ENCODE measurements at regions not wholly inside any gene's neighbourhood (a gene's known extent, or its start where the extent isn't known, plus 50 kb on each side); places are given as distances from the start of the nearest gene placed in this dataset.

DNA sequence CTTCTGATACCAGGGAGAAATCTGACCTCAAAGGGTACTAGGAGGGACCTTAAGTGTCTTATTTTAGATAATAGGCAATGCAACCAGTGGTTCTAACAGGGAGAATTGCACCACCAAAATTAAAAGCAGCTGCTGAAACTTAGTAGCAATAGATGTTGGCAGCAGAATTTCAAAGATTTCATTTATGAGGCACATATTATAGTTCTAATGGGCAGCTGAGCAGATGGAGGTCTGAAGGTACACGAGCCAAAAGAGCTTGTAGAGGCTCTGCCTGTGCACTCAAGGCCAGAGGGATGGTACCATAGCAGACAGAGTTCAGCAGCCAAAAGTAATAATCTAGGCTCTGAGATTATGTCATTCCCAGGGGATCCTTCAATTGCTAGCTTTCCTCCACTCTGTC, 87.3 kb upstream of the NCKAP5 start:
- TF ChIP-seq, protein P1, sequence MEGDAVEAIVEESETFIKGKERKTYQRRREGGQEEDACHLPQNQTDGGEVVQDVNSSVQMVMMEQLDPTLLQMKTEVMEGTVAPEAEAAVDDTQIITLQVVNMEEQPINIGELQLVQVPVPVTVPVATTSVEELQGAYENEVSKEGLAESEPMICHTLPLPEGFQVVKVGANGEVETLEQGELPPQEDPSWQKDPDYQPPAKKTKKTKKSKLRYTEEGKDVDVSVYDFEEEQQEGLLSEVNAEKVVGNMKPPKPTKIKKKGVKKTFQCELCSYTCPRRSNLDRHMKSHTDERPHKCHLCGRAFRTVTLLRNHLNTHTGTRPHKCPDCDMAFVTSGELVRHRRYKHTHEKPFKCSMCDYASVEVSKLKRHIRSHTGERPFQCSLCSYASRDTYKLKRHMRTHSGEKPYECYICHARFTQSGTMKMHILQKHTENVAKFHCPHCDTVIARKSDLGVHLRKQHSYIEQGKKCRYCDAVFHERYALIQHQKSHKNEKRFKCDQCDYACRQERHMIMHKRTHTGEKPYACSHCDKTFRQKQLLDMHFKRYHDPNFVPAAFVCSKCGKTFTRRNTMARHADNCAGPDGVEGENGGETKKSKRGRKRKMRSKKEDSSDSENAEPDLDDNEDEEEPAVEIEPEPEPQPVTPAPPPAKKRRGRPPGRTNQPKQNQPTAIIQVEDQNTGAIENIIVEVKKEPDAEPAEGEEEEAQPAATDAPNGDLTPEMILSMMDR (IDR thresholded peaks at IDR 0.05), result no peak

DNA sequence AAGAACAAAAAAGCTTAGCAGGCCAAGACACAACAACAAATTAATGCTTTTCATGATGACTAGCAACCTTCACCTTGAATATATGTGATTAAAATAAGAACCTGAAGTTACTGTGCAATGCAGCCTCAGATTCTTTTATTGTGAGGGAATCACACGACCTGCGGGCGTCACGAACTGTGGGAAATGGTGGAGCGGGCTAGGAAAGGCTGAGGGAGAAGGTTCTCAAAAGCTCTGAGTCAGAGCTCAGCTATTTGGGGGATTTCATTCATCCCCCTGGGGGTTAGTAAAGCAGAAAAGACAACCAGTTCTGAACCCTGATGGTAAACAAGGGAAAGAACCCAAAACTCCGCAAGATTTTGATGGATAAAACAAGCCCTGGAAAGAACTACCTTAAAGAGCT, 89.3 kb upstream of the NCKAP5 start:
- TF ChIP-seq, protein P1 (IDR thresholded peaks at IDR 0.05), result no peak

DNA sequence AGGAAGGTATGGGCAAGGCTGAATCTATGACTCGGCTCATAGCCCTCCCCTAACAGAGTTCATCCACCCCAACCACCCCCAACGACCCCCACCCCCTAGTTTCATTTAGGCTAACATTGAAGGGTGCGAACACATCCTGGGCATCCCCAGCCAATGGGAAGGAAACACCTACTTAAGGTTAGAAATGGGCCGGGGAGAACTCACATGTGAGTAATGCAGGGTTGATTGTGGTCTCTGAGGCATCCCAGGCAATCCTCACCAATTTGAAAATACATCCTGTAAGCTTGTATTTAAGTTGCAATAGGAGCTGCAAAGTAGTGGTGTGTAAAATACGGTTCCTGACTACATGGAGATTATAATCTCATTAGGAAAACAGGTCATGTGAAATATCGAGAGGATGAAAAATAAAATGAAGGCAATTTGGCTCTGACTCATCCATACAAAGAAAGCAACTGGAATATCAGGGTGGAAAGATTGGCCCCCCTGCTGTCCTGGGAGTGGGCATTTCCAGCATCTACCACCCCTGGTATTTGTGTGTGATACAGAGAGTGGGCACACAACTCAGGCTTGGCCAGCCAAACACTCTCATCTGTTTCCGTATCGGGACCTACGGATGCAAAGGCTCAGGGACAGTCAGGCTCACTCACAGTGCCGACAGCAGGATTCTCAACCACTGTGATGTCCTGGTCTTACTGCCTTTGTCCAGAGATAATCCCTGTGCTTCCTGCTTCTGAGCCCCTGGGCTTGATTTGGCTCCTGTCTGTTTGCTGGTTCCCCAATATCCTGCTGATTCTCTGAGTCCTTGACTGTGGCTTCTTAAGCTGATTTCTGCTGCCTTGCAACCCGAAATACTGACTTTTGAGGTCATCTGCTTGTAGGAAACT, 90.0 kb upstream of the NCKAP5 start:
- TF ChIP-seq, protein P1 (IDR thresholded peaks at IDR 0.05), result no peak

DNA sequence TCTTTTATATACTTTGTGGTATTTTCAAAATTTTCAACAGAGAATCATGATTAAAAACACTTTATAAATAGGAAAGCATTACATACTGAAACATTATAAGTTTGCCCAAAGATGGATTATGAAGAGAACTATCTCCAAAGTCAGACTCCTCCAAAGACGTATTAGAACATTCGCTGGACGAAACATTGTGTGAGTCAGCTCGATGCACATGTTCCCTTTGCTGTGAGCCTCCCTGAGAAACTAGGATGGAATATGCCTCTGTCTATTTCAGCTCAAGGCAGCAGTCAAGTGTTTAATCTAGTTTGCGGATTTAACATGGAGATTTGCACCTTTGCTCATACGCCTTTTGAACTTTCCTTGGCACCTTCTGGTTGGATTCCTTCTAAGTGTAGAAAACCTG, 92.2 kb upstream of the NCKAP5 start:
- TF ChIP-seq, protein P1 (IDR thresholded peaks at IDR 0.05), result no peak

DNA sequence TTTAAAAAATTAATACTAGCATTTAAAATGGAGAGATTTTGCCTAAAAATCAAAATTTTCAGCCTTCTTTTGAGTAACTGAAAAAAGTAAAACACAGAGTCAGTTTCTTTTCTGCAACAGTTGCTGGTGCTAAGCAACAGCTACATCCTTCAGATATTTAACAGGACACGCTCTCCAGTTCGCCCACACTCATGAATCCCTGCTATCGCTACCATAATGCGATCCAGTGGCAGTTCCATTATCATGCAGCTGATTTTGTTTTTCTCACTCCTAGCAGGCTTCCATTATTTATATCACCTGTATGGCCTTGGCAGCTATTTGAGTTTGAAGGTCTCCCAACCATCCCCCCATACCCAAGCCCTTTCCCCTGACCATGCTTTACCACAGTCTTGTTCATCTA, 93.1 kb upstream of the NCKAP5 start:
- TF ChIP-seq, protein P1 (IDR thresholded peaks at IDR 0.05), result no peak

DNA sequence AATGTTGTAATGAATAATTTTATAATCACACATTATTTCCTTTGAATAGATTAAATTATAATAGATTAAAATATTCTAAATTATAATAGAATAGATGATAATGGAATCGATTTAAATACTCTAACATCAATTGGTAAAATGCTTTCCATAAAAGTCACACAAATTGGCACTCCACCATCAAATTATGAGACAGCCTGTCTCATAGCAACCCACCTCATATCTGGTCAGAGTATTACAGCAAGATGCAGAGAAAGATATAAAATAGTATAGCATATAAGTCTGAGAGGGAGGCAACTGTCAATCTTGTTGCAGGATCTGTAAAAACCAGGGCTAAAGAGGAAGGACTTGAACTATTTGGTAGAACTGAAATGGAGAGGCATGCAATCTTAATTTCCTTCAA, 98.4 kb upstream of the NCKAP5 start:
- TF ChIP-seq, protein P1 (IDR thresholded peaks at IDR 0.05), result no peak

DNA sequence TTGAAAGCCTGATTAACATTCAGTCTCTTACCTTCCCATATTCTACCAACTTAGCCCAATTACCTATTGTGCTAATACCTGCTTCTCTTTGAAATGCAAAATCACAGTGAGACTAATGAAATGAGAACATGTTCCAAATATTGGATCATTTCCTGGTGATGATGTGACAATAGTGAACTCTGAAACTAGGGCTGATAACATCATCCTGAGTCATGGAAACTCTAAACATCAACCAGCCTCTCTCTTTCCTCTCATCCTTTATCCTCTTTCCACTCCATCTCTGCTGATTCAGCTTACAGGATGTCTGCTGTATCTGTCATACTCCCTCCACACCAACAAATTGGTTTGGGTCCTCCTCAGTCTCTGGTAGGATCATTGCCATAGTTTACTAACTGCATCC, 98.8 kb upstream of the NCKAP5 start:
- TF ChIP-seq, protein P1 (IDR thresholded peaks at IDR 0.05), result no peak
